Lower leg skin (tissue), 3 donors: ENCODE measurements at regions not wholly inside any gene's neighbourhood (a gene's known extent, or its start where the extent isn't known, plus 50 kb on each side); places are given as distances from the start of the nearest gene placed in this dataset.

Experiments used
- CTCF ChIP-seq, 3 donors: fragments of 450-650 bp; IDR thresholded peaks; one replicate each; pipeline ENCODE4 v1.5.1; 2016; ENCODE audit warnings: antibody characterized with exemption in 3 of 3, mild to moderate bottlenecking in 3 of 3, moderate library complexity in 2 of 3
- POLR2A ChIP-seq, 2 donors: fragments of 450-650 bp; IDR thresholded peaks; one replicate each; pipeline ENCODE4 v1.6.1; 2016 to 2017; ENCODE audit warnings: antibody characterized with exemption in 2 of 2, mild to moderate bottlenecking in 1 of 2, moderate library complexity in 1 of 2

- TF ChIP-seq CTCF (IDR thresholded peaks at IDR 0.05), result no peak
- TF ChIP-seq POLR2A (IDR thresholded peaks at IDR 0.05), result no peak
Measured at GRCh38 chr2:37733251-37733650, 61.8 kb upstream of the CDC42EP3 start.
